GM19397 (cell line): ENCODE measurements at regions not wholly inside any gene's neighbourhood (a gene's known extent, or its start where the extent isn't known, plus 50 kb on each side); places are given as distances from the start of the nearest gene placed in this dataset.
"Not testable (repeated sequence)": the region's sequence is repeated elsewhere in the genome, so short reads cannot be mapped to it uniquely, and the experiment has no call there.

Source experiments
- ATAC-seq: cut with Tn5 transposase; IDR thresholded peaks from one replicate; pipeline ENCODE4 v1.9.1; 2021; ENCODE audit warnings: mild to moderate bottlenecking, moderate library complexity; ENCODE audit not compliant: unreplicated experiment

DNA sequence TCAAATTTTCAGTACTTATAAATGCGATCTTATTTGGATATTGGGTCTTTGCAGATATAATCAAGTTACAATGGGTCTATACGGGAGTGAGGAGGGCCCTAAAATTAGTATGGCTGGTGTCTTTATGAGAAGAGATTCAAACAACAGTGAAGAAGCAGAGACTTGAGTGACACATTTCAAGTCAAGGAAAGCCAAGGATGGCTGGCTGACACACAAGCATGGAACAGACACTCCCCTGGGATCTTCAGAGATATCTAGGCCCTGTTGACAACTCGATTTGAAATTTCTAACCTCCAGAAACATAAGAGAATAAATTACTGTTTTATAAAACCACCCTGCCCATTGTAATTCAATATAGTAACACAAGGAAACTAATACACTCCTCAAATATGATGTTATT is 1886.0 kb upstream of the PCDH7 start:
- no peak for ATAC-seq

DNA sequence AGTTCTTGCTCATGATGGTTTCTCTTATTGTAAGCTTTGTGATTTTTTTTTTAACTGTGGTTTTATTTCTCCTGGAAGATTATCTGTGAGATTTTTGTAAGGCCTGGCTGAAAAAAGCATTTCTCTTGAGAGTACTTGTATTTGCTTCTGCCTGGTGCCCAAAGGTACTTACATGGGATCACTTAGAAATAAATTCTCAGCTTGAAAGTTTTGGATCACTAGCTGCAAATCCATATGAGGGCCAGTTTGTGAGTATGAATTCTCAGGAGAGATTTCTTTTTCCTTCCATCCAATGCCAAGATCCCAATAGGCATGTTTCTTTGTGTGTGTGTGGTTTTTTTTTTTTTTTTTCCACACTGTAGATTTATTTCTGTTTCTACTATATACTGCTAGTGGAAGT is 1884.7 kb upstream of the PCDH7 start:
- ATAC-seq, result no peak

DNA sequence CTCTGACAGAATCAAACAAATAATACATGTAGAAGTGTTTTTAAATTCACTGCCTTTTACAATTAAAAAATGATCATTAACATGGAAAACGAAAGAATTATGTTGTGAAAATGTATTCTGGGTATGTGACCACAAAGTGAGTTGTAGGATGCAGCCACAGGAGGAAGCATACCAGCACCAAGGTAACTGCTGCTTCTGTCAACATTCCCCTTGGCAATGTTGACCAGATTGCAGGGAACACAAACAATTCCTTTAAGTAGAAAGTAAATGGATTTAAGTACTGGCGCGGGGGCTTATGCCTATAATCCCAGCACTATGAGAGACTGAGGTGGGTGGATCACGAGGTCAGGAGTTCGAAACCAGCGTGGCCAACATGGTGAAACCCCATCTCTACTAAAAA is 1877.9 kb upstream of the PCDH7 start:
- ATAC-seq, result no peak

DNA sequence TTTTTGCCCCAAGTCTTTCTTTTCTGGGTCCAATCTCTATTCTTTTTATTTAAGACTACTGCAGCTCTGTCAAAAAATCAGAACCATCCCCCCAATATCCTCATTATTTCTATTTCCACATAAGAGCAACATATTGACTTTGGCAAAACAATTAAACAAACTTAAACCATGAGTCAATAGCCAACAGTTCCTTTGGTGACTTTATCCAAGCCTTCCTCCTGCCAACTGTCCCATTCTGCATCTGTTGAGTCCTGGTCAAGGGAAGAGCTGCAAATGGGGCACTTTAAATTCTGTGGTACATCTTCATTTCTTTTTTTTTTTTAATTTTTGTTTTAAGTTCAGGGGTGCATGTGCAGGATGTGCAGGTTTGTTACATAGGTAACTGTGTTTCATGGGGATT is 1875.0 kb upstream of the PCDH7 start:
- ATAC-seq, result no peak

DNA sequence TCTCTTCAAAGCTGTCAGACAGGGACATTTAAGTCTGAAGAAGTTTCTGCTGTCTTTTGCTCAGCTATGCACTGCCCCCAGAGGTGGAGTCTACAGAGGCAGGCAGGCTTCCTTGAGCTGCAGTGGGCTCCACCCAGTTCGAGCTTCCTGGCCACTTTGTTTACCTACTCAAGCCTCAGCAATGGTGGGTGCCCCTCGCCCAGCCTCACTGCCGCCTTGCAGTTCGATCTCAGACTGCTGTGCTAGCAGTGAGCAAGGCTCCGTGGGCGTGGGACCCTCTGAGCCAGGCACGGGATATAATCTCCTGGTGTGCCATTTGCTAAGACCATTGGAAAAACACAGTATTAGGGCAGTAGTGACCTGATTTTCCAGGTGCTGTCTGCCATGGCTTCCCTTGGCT is 1863.1 kb upstream of the PCDH7 start:
- ATAC-seq, result not testable (repeated sequence)

DNA sequence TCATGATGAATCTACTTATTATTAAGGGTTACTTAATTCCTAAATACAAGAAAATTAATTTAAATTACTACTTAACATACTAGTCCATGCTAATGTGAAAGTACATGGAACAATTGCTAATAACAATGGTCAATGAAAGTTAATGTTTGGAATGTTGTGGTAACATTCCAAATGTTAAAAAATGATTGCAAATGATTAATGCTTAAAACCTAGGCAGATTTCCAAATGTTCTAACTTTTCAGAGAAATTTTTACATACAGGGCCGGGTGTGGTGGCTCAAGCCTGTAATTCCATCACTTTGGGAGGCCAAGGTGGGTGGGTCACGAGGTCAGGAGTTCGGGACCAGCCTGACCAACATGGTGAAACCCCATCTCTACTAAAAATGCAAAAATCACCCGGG is 1851.3 kb upstream of the PCDH7 start:
- no peak for ATAC-seq

DNA sequence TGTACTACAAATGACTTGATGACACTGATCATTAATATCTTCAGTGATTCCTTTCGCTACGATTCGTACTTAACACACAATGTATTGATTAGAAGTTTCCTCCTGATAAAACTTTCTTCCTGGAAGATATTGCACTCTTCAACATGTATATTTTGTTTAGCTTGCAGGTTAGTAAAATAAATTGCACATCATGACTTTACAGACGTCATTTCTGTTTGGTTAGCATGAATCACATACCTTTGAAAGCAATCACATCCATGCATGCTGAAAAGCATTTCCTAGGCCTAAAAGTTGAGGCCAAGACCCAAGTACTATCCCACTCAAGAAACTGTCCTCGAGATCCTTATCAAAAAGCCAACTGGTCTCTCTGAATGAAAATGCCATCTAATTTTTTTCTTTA is 1841.0 kb upstream of the PCDH7 start:
- ATAC-seq, result no peak

DNA sequence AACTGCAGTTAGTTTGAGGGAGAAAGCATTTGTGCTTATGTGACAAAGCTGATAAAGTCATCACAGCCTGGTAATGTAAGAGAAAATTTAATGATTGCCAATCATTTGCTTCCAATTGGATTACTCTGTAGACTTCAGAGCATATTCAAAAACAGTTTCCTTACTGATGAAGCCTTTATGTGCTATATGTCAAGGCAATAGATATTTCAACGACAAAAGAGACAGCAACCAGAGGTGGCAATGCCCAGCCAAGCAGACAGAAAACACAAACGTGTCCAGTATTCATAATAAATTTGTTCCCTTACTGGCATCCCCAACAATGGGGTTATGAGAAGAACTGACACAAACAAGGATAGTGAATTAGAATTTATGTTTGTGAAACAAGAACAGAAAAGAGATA is 1840.3 kb upstream of the PCDH7 start:
- ATAC-seq, result no peak

DNA sequence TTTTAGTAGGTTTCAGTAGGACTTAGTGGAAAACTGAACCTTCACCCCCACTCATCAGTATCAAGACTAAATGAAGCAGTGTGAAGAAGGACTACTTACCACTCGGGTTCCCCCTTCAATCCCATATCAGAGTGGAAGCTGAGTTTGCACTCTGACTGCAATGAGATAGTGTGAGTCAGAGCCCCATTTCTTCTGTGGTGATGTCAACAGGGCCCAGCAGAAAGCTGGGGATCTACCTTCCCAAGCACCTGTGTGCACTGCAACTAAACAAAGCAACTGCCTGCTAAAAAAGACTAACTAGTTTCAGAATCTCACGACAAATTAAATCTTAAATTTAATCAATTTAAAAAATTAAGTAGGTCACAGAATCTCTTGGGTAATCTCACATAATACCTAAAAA is 1837.0 kb upstream of the PCDH7 start:
- ATAC-seq, result no peak

DNA sequence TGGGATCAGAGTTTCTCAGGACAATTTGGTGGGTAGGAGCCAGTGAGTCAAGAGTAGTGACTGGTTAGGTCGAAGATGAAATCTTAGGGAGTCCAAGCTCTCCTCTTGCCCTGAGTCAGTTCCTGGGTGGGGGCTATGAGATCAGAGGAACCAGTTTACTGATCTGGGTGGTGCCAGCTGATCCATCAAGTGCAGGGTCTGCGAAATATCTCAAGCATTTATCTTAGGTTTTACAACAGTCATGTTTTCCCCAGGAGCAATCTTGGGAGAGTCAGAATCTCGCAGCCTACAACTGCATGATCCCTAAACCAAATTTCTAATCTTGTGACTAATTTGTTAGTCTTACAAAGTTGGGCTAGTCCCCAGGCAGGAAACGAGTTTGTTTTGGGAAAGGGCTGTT is 1833.2 kb upstream of the PCDH7 start:
- ATAC-seq, result no peak

DNA sequence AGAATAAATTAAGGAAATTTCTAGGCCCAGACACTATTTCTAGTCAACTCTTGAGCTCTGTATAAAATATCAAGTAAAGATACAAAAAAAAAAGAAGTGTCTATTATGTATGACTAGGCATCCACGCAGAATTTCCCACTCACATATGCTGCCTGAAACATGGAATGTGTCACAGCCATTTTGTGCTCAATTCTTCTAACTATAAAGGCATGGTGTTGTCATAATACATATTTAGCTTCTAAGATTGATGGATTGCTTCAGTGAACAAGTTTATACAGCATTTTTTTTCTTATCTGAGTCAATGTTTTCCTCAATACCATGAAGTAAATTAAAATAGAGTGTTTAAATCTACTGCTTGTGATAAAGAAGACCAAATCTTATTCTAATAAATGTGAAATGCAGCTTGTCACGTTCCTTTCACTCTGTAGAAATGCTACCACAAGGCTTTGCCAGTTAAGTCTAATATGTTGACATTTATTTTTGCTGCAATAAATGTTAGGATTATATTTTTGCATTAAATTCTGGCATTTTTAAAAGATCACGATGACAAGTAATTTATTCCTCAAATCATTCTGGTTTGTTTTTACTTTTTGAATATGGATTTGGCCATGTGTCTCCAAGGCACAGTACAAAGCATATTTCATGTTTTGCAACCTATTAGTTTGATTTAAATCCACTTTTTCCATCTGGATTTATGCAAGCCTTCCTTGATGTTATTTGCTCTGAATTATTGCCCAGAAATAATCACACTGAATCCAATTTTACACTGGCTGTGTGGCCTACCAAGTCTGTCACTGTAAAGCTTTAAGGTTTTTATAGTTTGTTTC is 1829.0 kb upstream of the PCDH7 start:
- no peak for ATAC-seq

DNA sequence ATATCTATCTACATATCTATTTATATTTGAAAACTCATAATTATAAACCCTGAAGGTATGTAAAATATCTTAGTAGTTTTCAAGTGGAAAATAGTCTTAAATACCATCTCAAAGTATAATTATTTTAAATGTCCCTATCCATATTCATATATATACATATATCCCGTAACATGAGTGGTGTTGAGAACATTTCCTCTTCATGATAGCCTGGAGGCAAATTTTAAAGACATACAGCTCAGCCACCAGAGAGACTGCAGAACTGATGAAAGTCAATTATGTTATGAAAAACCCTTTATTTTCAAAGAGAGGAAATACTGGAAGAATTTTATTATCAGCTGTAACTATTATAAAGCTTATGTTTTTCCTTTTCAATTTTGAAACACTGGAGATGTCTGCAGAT is 1806.7 kb upstream of the PCDH7 start:
- no peak for ATAC-seq

DNA sequence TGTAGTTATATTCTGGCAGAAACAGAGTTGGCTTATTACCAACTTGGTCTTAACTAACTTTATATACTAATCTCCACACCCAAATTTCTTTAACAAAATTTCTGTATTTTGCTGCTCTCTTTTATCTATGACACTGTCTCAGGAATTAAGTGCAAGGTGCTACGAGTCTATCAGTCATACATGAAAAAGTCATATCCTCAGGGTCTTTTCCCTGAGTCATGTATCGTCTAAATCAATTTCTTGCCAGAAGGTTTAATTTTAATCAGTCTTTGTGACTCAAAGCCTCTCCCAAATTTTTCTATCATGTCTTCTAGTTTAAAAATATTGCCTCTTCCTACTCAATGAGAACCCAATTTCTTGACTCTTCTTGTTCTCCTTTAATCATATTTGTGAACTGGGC is 1803.6 kb upstream of the PCDH7 start:
- ATAC-seq, result no peak

DNA sequence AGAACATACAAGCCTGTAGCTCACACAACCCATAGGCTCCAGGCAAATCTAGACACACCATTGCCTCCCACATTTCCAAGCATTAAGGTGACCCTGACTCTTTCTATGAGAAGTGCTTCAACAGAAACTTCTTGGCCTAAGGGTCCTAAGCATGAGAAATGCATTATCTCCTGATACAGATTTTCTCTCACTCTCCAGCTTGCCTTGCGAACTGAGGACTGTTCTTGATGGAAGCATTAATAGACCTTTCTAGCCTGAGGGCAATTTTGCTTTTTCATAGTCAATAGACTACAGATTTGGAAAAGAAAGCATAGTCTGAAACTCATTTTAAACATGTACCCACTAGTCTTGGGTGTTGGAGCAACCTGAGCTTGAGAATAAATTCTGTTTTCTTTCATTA is 1801.3 kb upstream of the PCDH7 start:
- ATAC-seq, result no peak

DNA sequence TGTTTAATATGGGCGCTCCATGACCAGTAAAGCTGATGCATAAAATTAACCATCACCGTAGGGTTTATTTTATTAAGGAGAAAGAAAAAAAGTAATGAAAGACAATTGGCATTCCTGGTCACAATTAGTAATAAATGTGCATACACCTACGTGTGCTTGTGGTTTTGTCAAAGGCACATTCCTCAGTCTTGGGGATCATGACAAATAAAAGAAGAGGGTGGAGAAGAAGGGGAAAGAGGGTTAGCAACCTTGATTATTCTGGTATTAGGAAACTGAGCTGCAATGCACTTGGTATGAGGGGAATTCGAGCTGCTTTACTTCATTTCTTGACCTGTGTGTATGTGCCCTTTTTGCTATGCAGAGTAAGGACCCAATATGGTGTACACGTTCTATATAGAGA is 1798.3 kb upstream of the PCDH7 start:
- no peak for ATAC-seq

DNA sequence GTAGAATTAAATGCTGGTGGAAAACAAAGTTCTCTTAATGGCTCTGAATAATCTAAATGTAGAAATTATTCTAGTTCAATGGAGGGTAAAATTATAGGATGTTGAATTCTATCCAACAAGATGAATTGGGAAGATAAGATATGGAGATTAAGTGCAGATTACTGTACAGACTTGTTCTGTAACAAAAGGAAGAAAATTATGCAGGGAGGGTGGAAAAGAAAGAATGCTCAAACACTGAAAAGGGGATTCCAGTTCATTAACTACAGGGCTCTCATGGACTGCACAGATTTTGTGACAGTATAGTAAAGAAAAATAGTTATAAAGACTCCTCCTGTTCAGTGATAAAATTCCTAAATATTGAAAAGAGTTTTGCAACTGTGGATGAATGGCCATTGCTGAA is 1794.0 kb upstream of the PCDH7 start:
- ATAC-seq, result no peak

DNA sequence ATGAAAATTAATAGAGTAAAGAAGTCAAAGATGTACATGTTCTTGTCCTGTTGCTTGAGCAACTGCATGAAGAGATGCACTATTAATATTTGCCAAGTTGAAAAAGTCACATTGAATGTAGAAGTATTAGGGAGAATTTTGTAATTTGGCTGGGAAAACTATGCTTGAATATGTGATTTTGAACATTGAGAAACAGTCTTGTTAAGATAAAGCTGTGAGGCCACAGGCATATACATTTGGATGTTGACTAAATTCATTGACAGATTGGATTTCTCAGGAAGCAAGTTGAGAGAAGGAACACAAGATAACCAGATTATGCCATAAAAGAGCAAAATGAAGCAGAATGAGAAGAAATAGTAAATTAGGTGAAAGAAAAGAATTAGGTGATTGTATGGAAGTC is 1777.5 kb upstream of the PCDH7 start:
- no peak for ATAC-seq

DNA sequence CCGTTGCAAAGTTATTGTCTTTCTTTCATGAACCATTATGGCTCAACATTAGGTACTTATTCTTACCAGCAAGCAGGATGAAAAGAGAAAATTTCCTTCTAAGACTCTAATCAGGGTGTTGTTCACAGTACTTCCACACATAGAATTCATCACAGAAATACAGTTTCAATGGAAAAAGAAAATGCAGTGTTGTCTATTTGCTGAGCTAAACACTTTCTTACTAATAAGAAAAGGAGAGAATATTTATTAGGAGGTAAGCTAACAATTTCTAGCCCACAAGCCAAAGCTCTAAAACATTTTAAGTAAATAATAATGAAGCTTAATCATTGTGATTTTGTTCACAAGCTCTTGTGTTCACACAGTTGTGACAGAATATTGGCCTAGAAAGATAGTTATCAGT is 1772.8 kb upstream of the PCDH7 start:
- ATAC-seq, result no peak

DNA sequence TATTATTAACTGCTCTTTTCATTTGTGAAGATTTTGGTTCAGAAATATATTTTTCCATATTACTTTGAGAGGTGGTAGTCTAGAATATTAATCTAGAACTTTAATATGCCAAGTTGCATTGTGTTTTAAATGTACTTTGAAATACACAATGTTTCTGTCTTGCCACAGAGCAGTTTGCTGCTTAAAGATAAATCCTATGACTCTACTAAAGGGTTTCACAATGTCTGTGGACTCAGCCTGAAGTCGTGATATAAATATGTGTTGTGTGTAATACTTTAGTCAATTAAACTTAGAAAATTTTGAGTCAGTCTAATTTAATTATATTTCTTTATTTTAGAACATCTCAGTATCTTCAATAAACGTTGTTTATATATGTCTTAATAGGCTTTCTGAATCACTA is 1771.7 kb upstream of the PCDH7 start:
- no peak for ATAC-seq

DNA sequence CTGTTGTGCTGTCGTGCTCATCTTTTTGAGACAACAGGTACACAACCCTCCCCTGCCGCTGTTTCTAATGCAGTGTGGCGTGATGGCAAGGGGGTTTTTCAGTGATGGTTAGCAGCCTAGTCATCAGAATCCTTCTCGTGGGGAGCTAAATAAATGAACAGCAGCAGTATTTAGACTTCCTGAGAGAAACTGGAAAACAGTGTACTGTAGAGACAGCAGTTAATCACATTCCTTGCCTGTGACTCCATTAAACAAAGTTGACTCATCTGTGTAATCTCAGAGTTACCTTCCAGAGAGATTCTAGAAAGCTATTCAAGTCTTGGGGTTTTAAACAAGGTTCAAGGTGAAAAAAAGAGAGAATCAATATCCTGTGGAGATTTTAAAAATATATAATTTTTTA is 1753.2 kb upstream of the PCDH7 start:
- no peak for ATAC-seq

DNA sequence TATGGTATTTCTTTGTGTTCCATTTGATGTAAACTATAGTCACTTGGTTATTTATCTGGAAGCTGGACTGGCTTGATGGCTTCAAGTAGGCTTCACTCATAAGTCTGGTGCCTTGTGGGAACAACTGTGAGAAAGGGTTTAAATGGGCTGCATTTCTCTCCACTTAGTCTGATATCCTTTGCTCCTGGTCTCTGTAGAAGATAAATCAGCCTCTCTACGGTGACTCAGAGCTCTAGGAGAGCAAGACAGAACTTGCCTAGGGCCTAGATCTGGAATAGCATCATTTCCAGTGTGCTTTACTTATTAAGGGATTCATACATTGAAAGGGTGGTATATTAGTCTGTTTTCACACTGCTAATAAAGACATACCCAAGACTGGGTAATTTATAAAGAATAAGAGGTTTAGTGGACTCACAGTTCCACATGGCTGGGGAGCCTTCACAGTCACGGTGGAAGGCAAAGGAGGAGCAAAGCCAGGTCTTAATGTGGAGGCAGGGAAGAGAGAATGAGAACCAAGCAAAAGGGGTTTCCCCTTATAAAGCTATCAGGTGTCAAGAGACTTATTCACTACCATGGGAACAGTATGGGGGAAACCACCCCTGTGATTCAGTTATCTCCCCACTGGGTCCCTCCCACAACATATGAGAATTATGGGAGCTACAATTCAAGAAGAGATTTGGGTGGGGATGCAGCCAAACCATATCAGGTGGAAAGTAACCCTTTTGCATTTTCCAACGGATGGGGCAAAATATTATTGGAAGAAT is 1746.4 kb upstream of the PCDH7 start:
- ATAC-seq, result no peak

DNA sequence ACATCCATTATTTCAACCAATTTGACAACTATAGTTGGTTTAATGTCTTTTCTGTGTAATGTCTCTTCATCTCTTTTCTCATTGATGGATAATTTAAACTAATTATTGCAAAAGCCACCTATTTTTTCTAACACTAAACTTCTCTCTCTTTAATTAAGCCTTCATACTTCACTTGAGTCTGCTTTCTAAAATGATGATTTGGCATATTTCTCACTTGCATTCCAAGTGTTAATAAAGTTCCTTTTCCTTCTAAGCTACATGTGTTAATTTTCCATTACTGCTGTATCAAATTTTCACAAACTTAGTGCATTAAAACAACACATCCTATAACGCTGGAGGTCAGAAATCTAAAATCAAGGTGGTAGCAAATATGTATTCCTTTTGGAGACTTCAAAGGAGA is 1743.8 kb upstream of the PCDH7 start:
- no peak for ATAC-seq

DNA sequence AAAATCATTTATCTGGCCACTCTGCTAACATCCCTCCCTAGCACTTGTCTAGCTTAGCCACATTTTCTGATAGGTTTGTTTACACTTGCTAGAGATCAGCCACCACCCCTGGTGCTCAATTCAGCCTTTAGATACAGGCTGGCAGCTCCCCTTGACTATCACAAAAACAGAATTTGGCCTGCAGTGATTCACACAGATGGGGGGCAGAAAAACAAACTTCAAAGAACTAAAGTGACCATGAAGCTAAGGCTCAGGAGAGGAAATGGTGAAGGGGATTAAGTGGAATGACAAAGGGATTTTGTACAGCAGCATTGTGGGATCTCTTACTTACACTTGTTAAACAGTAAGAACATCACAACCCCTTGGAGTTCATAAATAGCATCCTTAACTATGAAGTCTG is 1718.0 kb upstream of the PCDH7 start:
- ATAC-seq, result no peak
